Nephron progenitor cell (in vitro differentiated cells): ENCODE measurements at regions not wholly inside any gene's neighbourhood (a gene's known extent, or its start where the extent isn't known, plus 50 kb on each side); places are given as distances from the start of the nearest gene placed in this dataset.

Source experiments
- DNase-seq: peaks from one replicate; pipeline ENCODE4 v3.0.0; 2021
- H3K27ac Mint-ChIP-seq: 2 replicates; pipeline ENCODE4 v1.8.0; 2021; ENCODE audit warnings: mild to moderate bottlenecking, moderate library complexity, mixed read lengths
- H3K27me3 Mint-ChIP-seq: 2 replicates; pipeline ENCODE4 v1.8.0; 2021; ENCODE audit warnings: mild to moderate bottlenecking, low read depth, mixed read lengths; ENCODE audit not compliant: poor library complexity
- H3K36me3 Mint-ChIP-seq: 2 replicates; pipeline ENCODE4 v1.8.0; 2021; ENCODE audit warnings: low read depth, mixed read lengths
- H3K4me1 Mint-ChIP-seq: 2 replicates; pipeline ENCODE4 v1.8.0; 2021; ENCODE audit warnings: mixed read lengths
- H3K4me3 Mint-ChIP-seq: 2 replicates; pipeline ENCODE4 v1.8.0; 2021; ENCODE audit warnings: mild to moderate bottlenecking, moderate library complexity, mixed read lengths
- H3K9me3 Mint-ChIP-seq: 2 replicates; pipeline ENCODE4 v1.8.0; 2021; ENCODE audit warnings: mild to moderate bottlenecking, moderate library complexity, mixed read lengths
- CTCF ChIP-seq: fragments of 200-600 bp; sonication (generic); IDR thresholded peaks from 2 replicates; pipeline ENCODE4 v1.5.0; 2021; ENCODE audit warnings: antibody characterized with exemption

GRCh38 chr16:63082101-63082500 lies 1045.9 kb upstream of the CDH8 start:
- no peaks in the 10 kb centered on the region for H3K4me1 Mint-ChIP-seq
- peaks cover 2% of the 10 kb centered on the region for H3K27me3 Mint-ChIP-seq
- DNase-seq, result no peak
- no peak overlapping the region for H3K4me3 Mint-ChIP-seq
- H3K36me3 Mint-ChIP-seq, result no peaks in the 10 kb centered on the region
- no peak for TF ChIP-seq CTCF
- H3K9me3 Mint-ChIP-seq, result no peaks in the 10 kb centered on the region
- H3K27ac Mint-ChIP-seq, result no peak overlapping the region

- no peak overlapping the region for H3K27ac Mint-ChIP-seq
- DNase-seq, result no peak
- H3K4me1 Mint-ChIP-seq, result no peaks in the 10 kb centered on the region
- peaks cover 5% of the 10 kb centered on the region for H3K9me3 Mint-ChIP-seq
- no peak for TF ChIP-seq CTCF
- H3K27me3 Mint-ChIP-seq, result peaks cover 2% of the 10 kb centered on the region
- peaks cover 2% of the 10 kb centered on the region for H3K36me3 Mint-ChIP-seq
- no peak overlapping the region for H3K4me3 Mint-ChIP-seq
Observed at GRCh38 chr16:63080746-63081145, 1044.5 kb upstream of the CDH8 start.

- no peak for TF ChIP-seq CTCF
- Mint-ChIP-seq H3K27ac (no peak overlapping the region), H3K9me3 (peaks cover 24% of the 10 kb centered on the region), H3K36me3 (no peaks in the 10 kb centered on the region), H3K4me3 (no peak overlapping the region), H3K4me1 (peaks cover 6% of the 10 kb centered on the region), H3K27me3 (no peaks in the 10 kb centered on the region)
- no peak for DNase-seq
Observed at GRCh38 chr16:63069047-63069446, 1032.8 kb upstream of the CDH8 start.

- H3K9me3 Mint-ChIP-seq, result peaks cover 11% of the 10 kb centered on the region
- no peaks in the 10 kb centered on the region for H3K27me3 Mint-ChIP-seq
- no peak for DNase-seq
- no peak overlapping the region for H3K27ac Mint-ChIP-seq
- TF ChIP-seq CTCF, result no peak
- peaks cover 6% of the 10 kb centered on the region for H3K4me1 Mint-ChIP-seq
- no peaks in the 10 kb centered on the region for H3K36me3 Mint-ChIP-seq
- H3K4me3 Mint-ChIP-seq, result no peak overlapping the region
Observed at GRCh38 chr16:63067141-63067540, 1030.9 kb upstream of the CDH8 start.

- no peak for TF ChIP-seq CTCF
- Mint-ChIP-seq H3K9me3 (peaks cover 11% of the 10 kb centered on the region), H3K36me3 (no peaks in the 10 kb centered on the region), H3K4me3 (no peak overlapping the region), H3K27ac (no peak overlapping the region), H3K27me3 (no peaks in the 10 kb centered on the region), H3K4me1 (peaks cover 6% of the 10 kb centered on the region)
- DNase-seq, result no peak
Observed at GRCh38 chr16:63066552-63066951, 1030.3 kb upstream of the CDH8 start.

GRCh38 chr16:63061319-63061718 lies 1025.1 kb upstream of the CDH8 start:
- Mint-ChIP-seq H3K36me3 (no peaks in the 10 kb centered on the region), H3K4me3 (no peak overlapping the region), H3K27ac (no peak overlapping the region), H3K9me3 (peaks cover 6% of the 10 kb centered on the region), H3K27me3 (peaks cover 1% of the 10 kb centered on the region), H3K4me1 (peaks cover 27% of the 10 kb centered on the region)
- no peak for DNase-seq
- no peak for TF ChIP-seq CTCF
